Suprapubic skin (tissue), 4 donors: ENCODE measurements at regions not wholly inside any gene's neighbourhood (a gene's known extent, or its start where the extent isn't known, plus 50 kb on each side); places are given as distances from the start of the nearest gene placed in this dataset.

Experiments
- DNase-seq, 2 donors: peaks; one replicate each; pipeline ENCODE4 v3.0.0-alpha.2; 2019; ENCODE audit warnings: low spot score in 2 of 2
- H3K27ac ChIP-seq: fragments of 200-600 bp; sonication (generic); one replicate; pipeline ENCODE4 v1.5.1; 2019
- H3K27me3 ChIP-seq: fragments of 200-600 bp; sonication (generic); one replicate; pipeline ENCODE4 v1.5.1; 2019
- H3K36me3 ChIP-seq: fragments of 200-600 bp; sonication (generic); one replicate; pipeline ENCODE4 v1.5.1; 2019
- H3K4me1 ChIP-seq: fragments of 200-600 bp; sonication (generic); one replicate; pipeline ENCODE4 v1.5.1; 2019
- H3K4me3 ChIP-seq: fragments of 200-600 bp; sonication (generic); one replicate; pipeline ENCODE4 v1.5.1; 2019; ENCODE audit warnings: mild to moderate bottlenecking
- H3K9me3 ChIP-seq: fragments of 200-600 bp; sonication (generic); one replicate; pipeline ENCODE4 v1.5.1; 2019
- CTCF ChIP-seq, 2 donors: fragments of 200-600 bp in 1 of 2; fragments of 450-650 bp in 1 of 2; sonication (generic) in 1 of 2; IDR thresholded peaks; one replicate each; pipeline ENCODE4 v1.5.1; 2016 to 2019; ENCODE audit warnings: antibody characterized with exemption in 2 of 2, mild to moderate bottlenecking in 1 of 2, moderate library complexity in 1 of 2
- EP300 ChIP-seq: sonication (generic); formaldehyde crosslinking; IDR thresholded peaks from one replicate; pipeline ENCODE4 v1.6.1; 2017; ENCODE audit warnings: antibody characterized with exemption
- POLR2A ChIP-seq, 2 donors: fragments of 450-650 bp; IDR thresholded peaks; one replicate each; pipeline ENCODE4 v1.6.1; 2017; ENCODE audit warnings: antibody characterized with exemption in 2 of 2, mild to moderate bottlenecking in 2 of 2, moderate library complexity in 2 of 2
- POLR2AphosphoS5 ChIP-seq, 3 donors: sonication (generic); formaldehyde crosslinking; IDR thresholded peaks; one replicate each; pipeline ENCODE4 v1.6.1; 2017; ENCODE audit warnings: antibody characterized with exemption in 3 of 3
- WGBS: methylation state at CpG from one replicate; pipeline ENCODE4 v1.1.5; 2018; 5-methylcytosine and 5-hydroxymethylcytosine counted together

- DNase-seq, result no peak
- Histone ChIP-seq H3K27me3 (peaks cover 30% of the 10 kb centered on the region), H3K27ac (no peak overlapping the region), H3K9me3 (no peaks in the 10 kb centered on the region), H3K4me3 (no peak overlapping the region), H3K4me1 (peaks cover 6% of the 10 kb centered on the region), H3K36me3 (no peaks in the 10 kb centered on the region)
- TF ChIP-seq POLR2A (IDR thresholded peaks at IDR 0.05) (no peak), EP300 (no peak), POLR2AphosphoS5 (IDR thresholded peaks at IDR 0.05) (no peak), CTCF (IDR thresholded peaks at IDR 0.05) (no peak)
- 79% methylated on average over 4 of the region's 4 CpGs for WGBS
Observed at GRCh38 chr12:5305886-5306545, 125.9 kb upstream of the NTF3 start.

DNA sequence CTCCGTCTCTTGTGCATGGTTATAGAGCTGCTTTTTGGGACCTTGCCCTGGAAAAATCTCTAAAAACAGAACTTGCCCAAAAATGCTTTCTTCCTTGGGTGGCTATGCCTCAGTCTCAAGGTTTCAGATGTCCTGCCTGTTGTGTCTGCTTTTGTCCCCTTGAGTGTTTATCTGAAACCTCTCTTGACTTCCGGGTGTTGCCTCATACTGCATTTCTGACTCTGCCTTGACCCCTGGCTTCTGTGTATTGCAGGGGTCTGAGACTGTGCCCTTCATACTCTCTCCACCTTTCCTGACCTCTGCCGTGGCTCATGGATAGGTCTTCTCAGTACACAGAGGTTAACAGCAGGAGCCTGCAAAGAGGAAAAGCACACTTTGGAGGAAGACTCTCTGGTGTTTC lies 124.8 kb upstream of the NTF3 start:
- no peaks in the 10 kb centered on the region for H3K36me3 ChIP-seq
- no peaks in the 10 kb centered on the region for H3K9me3 ChIP-seq
- no peak for TF ChIP-seq CTCF (IDR thresholded peaks at IDR 0.05)
- TF ChIP-seq POLR2A (IDR thresholded peaks at IDR 0.05), result no peak
- TF ChIP-seq EP300, result no peak
- TF ChIP-seq POLR2AphosphoS5 (IDR thresholded peaks at IDR 0.05), result no peak
- H3K27me3 ChIP-seq, result peaks cover 23% of the 10 kb centered on the region
- 88% methylated on average over 3 of the region's 3 CpGs for WGBS
- H3K4me1 ChIP-seq, result peaks cover 6% of the 10 kb centered on the region
- H3K4me3 ChIP-seq, result no peak overlapping the region
- no peak for DNase-seq
- H3K27ac ChIP-seq, result no peak overlapping the region

DNA sequence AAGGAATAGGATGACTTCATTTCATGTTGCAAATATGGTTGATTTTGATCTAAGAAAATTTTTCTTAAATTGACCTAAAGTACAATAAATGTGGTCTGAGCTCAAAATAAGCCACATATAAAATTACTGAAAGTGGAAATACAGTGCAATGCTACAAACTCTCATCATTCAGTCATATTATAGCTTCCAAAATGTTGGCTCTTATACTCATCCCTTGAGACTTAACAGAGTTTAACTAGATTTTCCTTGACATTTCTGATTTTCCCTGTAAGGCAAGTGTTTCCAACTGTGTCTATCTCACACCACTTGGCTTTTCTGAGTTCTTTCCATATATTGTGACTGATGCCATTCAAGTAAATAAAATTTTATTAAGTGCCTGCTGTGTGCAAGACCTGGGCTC lies 123.7 kb upstream of the NTF3 start:
- TF ChIP-seq POLR2AphosphoS5 (IDR thresholded peaks at IDR 0.05), result no peak
- no peak for TF ChIP-seq CTCF (IDR thresholded peaks at IDR 0.05)
- TF ChIP-seq POLR2A (IDR thresholded peaks at IDR 0.05), result no peak
- TF ChIP-seq EP300, result no peak
- H3K27me3 ChIP-seq, result peaks cover 23% of the 10 kb centered on the region
- H3K36me3 ChIP-seq, result no peaks in the 10 kb centered on the region
- peaks cover 6% of the 10 kb centered on the region for H3K4me1 ChIP-seq
- DNase-seq, result no peak
- no peaks in the 10 kb centered on the region for H3K9me3 ChIP-seq
- H3K4me3 ChIP-seq, result no peak overlapping the region
- H3K27ac ChIP-seq, result no peak overlapping the region

DNA sequence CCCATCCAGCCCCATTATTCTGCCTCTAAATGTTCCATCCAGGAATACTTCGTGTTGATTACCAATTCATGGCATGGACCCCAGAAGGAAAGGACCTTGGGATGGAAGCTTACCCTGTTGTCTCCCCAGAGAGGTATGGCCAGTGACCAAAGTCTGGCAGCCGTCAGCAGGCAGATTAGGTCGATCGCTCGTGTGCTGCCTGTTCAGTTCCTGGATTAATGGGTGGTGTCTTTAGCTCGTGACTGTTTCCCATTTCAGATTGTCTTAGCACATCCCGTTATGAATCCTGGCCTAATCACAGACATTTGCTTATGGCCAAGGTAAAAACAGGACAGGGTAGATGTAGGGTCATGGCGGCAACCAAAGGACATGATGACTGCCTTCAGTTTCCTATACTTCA lies 122.9 kb upstream of the NTF3 start:
- Histone ChIP-seq H3K4me3 (no peak overlapping the region), H3K36me3 (no peaks in the 10 kb centered on the region), H3K4me1 (peaks cover 6% of the 10 kb centered on the region), H3K9me3 (no peaks in the 10 kb centered on the region), H3K27ac (peak overlapping the region; percentile 25), H3K27me3 (peaks cover 21% of the 10 kb centered on the region)
- DNase-seq, result no peak
- WGBS, result 51% methylated on average over 8 of the region's 8 CpGs
- no peak for TF ChIP-seq CTCF (IDR thresholded peaks at IDR 0.05)
- no peak for TF ChIP-seq POLR2A (IDR thresholded peaks at IDR 0.05)
- TF ChIP-seq EP300, result no peak
- TF ChIP-seq POLR2AphosphoS5 (IDR thresholded peaks at IDR 0.05), result no peak

- Histone ChIP-seq H3K27me3 (peaks cover 20% of the 10 kb centered on the region), H3K36me3 (no peaks in the 10 kb centered on the region), H3K27ac (peak overlapping the region; percentile 25), H3K4me1 (peaks cover 6% of the 10 kb centered on the region), H3K4me3 (no peak overlapping the region), H3K9me3 (peaks cover 3% of the 10 kb centered on the region)
- DNase-seq, result peak; percentile 72 to 83
- WGBS, result 20% methylated on average over 8 of the region's 8 CpGs
- TF ChIP-seq CTCF (IDR thresholded peaks at IDR 0.05), result no peak
- no peak for TF ChIP-seq POLR2A (IDR thresholded peaks at IDR 0.05)
- peak in 1 of 3 donors; percentile 70 for TF ChIP-seq POLR2AphosphoS5 (IDR thresholded peaks at IDR 0.05)
- TF ChIP-seq EP300, result no peak
Observed at GRCh38 chr12:5309654-5310053, 122.3 kb upstream of the NTF3 start.
